ENCODE measurements at regions not wholly inside any gene's neighbourhood (a gene's known extent, or its start where the extent isn't known, plus 50 kb on each side); places are given as distances from the start of the nearest gene placed in this dataset.

DNA sequence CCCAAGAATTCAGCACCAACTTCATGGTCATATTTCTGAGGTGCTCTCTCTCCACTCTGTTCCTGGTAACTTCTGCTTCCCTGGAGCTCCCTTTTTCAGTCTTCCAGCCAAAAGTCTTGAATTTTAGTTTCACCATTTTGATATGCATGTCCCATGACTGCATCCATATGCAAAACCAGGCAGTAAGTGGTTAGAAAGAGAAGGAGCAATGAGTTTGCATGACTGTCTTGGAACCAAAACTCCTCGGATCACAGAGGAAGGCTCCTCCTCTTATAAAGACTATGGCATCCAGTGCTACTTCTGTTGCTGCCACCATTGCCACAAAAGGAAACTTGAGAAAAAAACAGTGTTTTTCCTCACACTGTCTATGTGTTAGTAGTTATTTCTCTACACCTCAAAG is 269.1 kb upstream of the GLI3 start:
- no peak overlapping the region for H3K4me3 ChIP-seq (ENCODE audit: low read length)
- H3K9me3 ChIP-seq (ENCODE audit: control insufficient read depth, low read length), result no peaks in the 10 kb centered on the region
- no peak overlapping the region for H3K9ac ChIP-seq (ENCODE audit: low read length)
- H3K36me3 ChIP-seq (ENCODE audit: control insufficient read depth, insufficient read depth, low read length, severe bottlenecking), result no peaks in the 10 kb centered on the region
- H3K27me3 ChIP-seq (replicated peaks; ENCODE audit: control insufficient read depth, insufficient read depth, low read length), result no peaks in the 10 kb centered on the region
- H3K4me1 ChIP-seq (ENCODE audit: control insufficient read depth, insufficient read depth, low read length), result peaks cover 6% of the 10 kb centered on the region
- DNase-seq (ENCODE audit: low read depth), result no peak

DNA sequence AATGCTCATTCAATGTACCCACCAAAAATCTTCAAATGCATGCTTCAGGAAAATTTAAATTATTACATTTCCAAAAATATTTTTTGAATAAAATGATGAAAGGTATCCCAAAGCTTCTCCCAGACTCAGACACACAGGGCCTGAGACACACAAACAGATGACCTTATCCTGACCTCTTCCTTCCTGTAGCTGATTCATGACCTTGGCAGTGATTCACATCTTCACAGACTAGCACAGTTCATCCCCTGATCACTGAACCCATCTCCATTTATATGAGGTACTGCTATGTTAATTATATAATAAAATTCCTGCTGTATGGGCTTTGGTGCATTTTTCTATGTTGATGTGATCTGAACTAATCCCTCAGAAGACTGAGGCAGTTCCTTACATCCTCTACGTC is 265.0 kb upstream of the GLI3 start:
- peak; percentile 24 for DNase-seq (ENCODE audit: low read depth)
- no peaks in the 10 kb centered on the region for H3K27me3 ChIP-seq (replicated peaks; ENCODE audit: control insufficient read depth, insufficient read depth, low read length)
- H3K9me3 ChIP-seq (ENCODE audit: control insufficient read depth, low read length), result no peaks in the 10 kb centered on the region
- H3K36me3 ChIP-seq (ENCODE audit: control insufficient read depth, insufficient read depth, low read length, severe bottlenecking), result no peaks in the 10 kb centered on the region
- no peak overlapping the region for H3K9ac ChIP-seq (ENCODE audit: low read length)
- H3K4me1 ChIP-seq (ENCODE audit: control insufficient read depth, insufficient read depth, low read length), result peaks cover 6% of the 10 kb centered on the region
- no peak overlapping the region for H3K4me3 ChIP-seq (ENCODE audit: low read length)

DNA sequence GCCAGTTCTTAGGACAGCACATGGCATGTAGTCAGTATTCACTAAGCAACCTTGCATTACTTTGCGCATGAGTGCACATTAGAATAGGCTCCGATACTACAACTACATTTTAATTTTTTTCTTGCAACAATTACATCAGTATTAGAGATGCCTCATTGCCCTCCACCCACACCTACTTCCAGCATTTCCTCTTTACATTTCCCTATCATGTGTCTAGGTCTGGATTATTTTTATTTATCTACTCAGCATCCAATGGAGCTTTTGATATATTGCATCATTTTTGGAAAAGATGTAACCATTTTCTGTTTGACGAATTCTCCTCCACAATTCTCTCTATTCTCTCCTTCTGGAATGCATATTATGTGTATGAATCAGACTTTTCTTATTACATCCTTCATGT is 258.2 kb upstream of the GLI3 start:
- Histone ChIP-seq H3K9me3 (ENCODE audit: control insufficient read depth, low read length) (no peaks in the 10 kb centered on the region), H3K4me3 (ENCODE audit: low read length) (no peak overlapping the region)
- DNase-seq (ENCODE audit: low read depth), result peak; percentile 42

DNA sequence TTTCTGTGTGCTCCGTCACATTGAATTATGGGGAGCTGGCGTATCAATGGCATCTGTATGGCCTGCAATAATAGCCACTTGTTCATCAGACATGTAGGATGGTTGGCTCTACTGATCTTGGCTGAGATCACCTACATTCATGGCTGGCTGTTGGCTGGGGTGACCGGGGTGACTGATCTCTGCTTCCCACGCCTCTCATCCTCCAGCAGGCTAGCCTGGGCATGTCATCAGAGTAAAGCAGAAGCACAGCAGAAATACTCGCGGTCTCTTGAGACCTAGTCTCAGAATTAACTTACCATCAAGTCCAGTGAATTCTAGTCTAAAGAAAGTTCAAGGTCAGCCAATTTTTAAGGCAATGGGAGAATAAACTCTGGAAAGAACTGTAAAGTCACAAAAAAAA is 257.7 kb upstream of the GLI3 start:
- no peak overlapping the region for H3K9ac ChIP-seq (ENCODE audit: low read length)
- H3K27me3 ChIP-seq (replicated peaks; ENCODE audit: control insufficient read depth, insufficient read depth, low read length), result no peaks in the 10 kb centered on the region
- no peaks in the 10 kb centered on the region for H3K9me3 ChIP-seq (ENCODE audit: control insufficient read depth, low read length)
- no peak overlapping the region for H3K4me3 ChIP-seq (ENCODE audit: low read length)
- peaks cover 27% of the 10 kb centered on the region for H3K4me1 ChIP-seq (ENCODE audit: control insufficient read depth, insufficient read depth, low read length)
- peak; percentile 5 for DNase-seq (ENCODE audit: low read depth)
- H3K36me3 ChIP-seq (ENCODE audit: control insufficient read depth, insufficient read depth, low read length, severe bottlenecking), result no peaks in the 10 kb centered on the region

More for the DNA sequence above, 258.2 kb upstream of the GLI3 start:
- no peak overlapping the region for H3K9ac ChIP-seq (ENCODE audit: low read length)
- no peaks in the 10 kb centered on the region for H3K36me3 ChIP-seq (ENCODE audit: control insufficient read depth, insufficient read depth, low read length, severe bottlenecking)
- no peaks in the 10 kb centered on the region for H3K27me3 ChIP-seq (replicated peaks; ENCODE audit: control insufficient read depth, insufficient read depth, low read length)
- peaks cover 27% of the 10 kb centered on the region for H3K4me1 ChIP-seq (ENCODE audit: control insufficient read depth, insufficient read depth, low read length)

DNA sequence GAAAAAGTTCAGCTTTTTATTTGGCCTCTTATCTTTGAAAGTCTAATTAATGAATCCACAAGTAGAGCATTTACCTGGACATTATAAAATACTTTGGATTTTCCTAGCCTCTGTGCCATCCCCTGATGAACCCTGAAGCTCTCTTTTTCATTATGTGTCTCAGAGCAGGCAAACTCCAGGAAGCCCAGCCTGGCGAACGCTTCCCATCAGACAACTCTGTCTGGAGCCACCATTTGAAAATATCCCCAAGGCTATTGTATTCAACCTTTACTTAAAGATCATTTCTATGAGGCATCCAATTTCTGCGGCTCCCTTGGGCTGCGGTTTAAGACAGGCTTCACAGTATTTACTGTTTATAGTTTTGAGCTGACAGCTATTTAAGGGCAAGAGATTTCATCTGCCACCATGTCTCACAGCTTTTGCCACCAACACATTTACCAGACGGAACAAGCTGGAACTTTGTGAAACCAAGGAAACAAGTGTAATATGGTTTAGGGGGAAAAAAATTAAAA is 257.2 kb upstream of the GLI3 start:
- peak; percentile 47 for DNase-seq (ENCODE audit: low read depth)
- no peaks in the 10 kb centered on the region for H3K27me3 ChIP-seq (replicated peaks; ENCODE audit: control insufficient read depth, insufficient read depth, low read length)
- H3K4me1 ChIP-seq (ENCODE audit: control insufficient read depth, insufficient read depth, low read length), result peaks cover 27% of the 10 kb centered on the region
- no peaks in the 10 kb centered on the region for H3K9me3 ChIP-seq (ENCODE audit: control insufficient read depth, low read length)
- no peaks in the 10 kb centered on the region for H3K36me3 ChIP-seq (ENCODE audit: control insufficient read depth, insufficient read depth, low read length, severe bottlenecking)
- H3K4me3 ChIP-seq (ENCODE audit: low read length), result peak overlapping the region; percentile 77
- H3K9ac ChIP-seq (ENCODE audit: low read length), result peak overlapping the region; percentile 76

DNA sequence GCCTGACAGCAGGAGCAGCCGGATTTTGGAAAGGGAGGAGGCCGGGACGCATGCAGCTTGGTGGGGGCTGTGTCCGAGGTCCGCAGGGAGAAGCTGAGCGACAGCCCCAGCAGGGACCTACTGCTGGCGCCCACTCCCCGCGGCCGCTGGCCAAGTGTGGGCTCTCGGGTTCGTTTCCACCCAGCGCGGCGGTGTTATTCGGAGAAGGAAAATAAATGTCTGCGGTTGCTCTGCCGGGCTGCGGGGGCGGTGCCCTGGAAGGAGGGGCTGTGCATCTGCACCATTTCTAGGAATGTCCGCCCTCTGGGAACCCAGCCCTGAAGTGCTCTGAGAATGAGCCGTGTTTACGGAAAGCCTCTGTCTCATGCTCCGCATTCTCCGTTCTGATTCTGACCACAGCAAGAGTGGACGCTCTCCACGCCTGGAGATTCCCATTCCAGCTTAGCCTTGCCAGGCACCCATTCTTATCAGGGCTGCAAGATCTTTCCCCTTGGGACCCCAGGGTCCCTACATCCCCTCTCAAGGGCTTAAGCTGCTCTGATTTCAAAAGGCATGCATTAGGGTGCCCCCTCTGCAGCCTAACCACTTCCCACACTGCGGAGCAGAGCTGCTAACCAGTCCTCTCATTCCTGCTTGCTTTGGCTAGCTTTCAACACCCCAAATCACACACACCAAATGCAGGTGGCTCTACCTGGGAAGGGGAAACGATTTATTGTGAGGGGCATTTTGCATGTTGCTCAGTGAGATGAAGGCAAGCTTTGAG is 256.6 kb upstream of the GLI3 start:
- peak overlapping the region; percentile 77 for H3K4me3 ChIP-seq (ENCODE audit: low read length)
- H3K9me3 ChIP-seq (ENCODE audit: control insufficient read depth, low read length), result no peaks in the 10 kb centered on the region
- H3K4me1 ChIP-seq (ENCODE audit: control insufficient read depth, insufficient read depth, low read length), result peaks cover 27% of the 10 kb centered on the region
- DNase-seq (ENCODE audit: low read depth), result peak; percentile 95
- H3K27me3 ChIP-seq (replicated peaks; ENCODE audit: control insufficient read depth, insufficient read depth, low read length), result no peaks in the 10 kb centered on the region
- H3K9ac ChIP-seq (ENCODE audit: low read length), result peak overlapping the region; percentile 76
- H3K36me3 ChIP-seq (ENCODE audit: control insufficient read depth, insufficient read depth, low read length, severe bottlenecking), result no peaks in the 10 kb centered on the region

DNA sequence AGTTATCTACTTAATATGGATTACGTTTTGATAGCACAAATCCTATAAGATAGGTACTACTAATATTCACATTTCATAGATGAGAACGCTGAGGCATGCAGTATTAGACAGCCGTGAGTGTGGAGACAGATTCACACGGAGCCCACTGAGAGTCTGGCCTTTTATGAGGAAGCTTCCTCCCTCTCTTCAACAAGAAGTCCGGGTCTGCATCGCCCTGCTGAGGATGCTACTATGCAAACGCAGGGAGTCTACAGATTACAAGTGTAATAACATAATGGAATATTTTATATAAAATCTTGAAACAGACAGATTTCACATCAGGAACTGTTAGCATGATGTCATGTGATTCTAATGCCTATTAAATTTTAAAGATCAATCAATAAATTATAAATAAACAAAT is 255.9 kb upstream of the GLI3 start:
- peak overlapping the region; percentile 76 for H3K9ac ChIP-seq (ENCODE audit: low read length)
- DNase-seq (ENCODE audit: low read depth), result no peak
- H3K27me3 ChIP-seq (replicated peaks; ENCODE audit: control insufficient read depth, insufficient read depth, low read length), result no peaks in the 10 kb centered on the region
- peaks cover 27% of the 10 kb centered on the region for H3K4me1 ChIP-seq (ENCODE audit: control insufficient read depth, insufficient read depth, low read length)
- H3K9me3 ChIP-seq (ENCODE audit: control insufficient read depth, low read length), result no peaks in the 10 kb centered on the region
- no peaks in the 10 kb centered on the region for H3K36me3 ChIP-seq (ENCODE audit: control insufficient read depth, insufficient read depth, low read length, severe bottlenecking)
- H3K4me3 ChIP-seq (ENCODE audit: low read length), result peak overlapping the region; percentile 77

DNA sequence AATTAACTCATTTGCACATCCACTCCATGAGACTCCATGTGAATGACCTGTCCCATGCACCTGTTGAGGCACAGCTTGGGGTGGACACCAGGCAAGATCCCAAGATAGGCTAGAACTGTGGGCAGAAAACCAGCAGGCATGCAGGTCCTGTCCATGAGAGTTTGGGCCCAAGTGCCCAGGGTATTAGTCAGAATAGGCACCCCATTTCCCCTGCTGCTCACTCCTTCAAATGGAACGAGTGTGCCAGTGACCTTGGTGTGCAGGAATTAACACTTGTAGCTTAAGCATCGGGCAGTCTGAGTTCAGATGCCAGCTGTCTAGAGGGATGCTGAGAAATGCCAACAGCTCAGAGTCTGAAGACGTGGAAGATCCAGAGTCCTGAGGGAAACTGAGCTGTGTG is 254.1 kb upstream of the GLI3 start:
- Histone ChIP-seq H3K36me3 (ENCODE audit: control insufficient read depth, insufficient read depth, low read length, severe bottlenecking) (no peaks in the 10 kb centered on the region), H3K4me3 (ENCODE audit: low read length) (no peak overlapping the region)
- no peak for DNase-seq (ENCODE audit: low read depth)

DNA sequence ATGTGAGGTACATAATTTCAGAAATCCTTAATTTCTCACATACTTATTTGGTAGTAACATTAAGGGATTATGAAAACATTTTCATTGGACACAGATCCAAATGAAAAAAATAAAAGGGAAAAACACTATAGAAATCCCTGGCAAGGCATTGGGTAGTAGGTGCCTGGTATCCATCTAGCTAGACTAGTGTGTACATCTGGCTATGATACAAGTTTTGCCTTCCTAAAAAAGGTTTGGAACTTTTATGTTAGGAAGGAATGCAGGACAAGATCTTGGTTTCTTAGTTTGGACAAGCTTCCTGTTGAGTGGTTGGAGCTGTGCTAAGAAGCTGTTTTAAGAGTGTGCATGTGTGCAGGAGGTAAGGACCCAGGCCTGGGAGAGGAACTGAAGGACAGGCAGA is 252.3 kb upstream of the GLI3 start:
- H3K4me3 ChIP-seq (ENCODE audit: low read length), result no peak overlapping the region
- no peak overlapping the region for H3K9ac ChIP-seq (ENCODE audit: low read length)
- H3K9me3 ChIP-seq (ENCODE audit: control insufficient read depth, low read length), result no peaks in the 10 kb centered on the region
- DNase-seq (ENCODE audit: low read depth), result no peak
- no peaks in the 10 kb centered on the region for H3K36me3 ChIP-seq (ENCODE audit: control insufficient read depth, insufficient read depth, low read length, severe bottlenecking)
- peaks cover 13% of the 10 kb centered on the region for H3K4me1 ChIP-seq (ENCODE audit: control insufficient read depth, insufficient read depth, low read length)
- H3K27me3 ChIP-seq (replicated peaks; ENCODE audit: control insufficient read depth, insufficient read depth, low read length), result no peaks in the 10 kb centered on the region

More for the DNA sequence above, 254.1 kb upstream of the GLI3 start:
- Histone ChIP-seq H3K9ac (ENCODE audit: low read length) (no peak overlapping the region), H3K4me1 (ENCODE audit: control insufficient read depth, insufficient read depth, low read length) (peaks cover 27% of the 10 kb centered on the region), H3K27me3 (replicated peaks; ENCODE audit: control insufficient read depth, insufficient read depth, low read length) (no peaks in the 10 kb centered on the region), H3K9me3 (ENCODE audit: control insufficient read depth, low read length) (no peaks in the 10 kb centered on the region)

DNA sequence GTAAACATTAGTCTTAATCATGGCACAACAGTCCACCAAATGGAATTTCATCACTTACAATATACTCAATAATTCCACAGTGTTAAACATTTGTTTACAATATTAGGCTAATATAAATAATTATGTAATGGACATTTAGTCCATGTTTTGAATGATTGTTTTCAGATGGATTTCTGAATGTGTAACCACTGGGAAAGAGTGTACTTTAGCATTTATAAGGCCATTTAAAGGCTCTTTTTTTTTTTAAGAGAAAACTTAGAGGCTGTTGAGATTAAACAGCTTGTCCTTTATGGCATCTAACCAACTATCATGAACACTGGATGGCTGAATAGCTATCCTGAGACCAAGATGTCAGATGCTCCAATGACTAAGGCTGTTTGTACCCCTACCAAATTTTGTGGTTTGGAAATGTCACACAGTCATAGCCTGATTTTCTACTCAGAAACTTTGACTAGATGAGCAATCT is 248.3 kb upstream of the GLI3 start:
- Histone ChIP-seq H3K9me3 (ENCODE audit: control insufficient read depth, low read length) (no peaks in the 10 kb centered on the region), H3K9ac (ENCODE audit: low read length) (no peak overlapping the region), H3K4me1 (ENCODE audit: control insufficient read depth, insufficient read depth, low read length) (peaks cover 4% of the 10 kb centered on the region), H3K27me3 (replicated peaks; ENCODE audit: control insufficient read depth, insufficient read depth, low read length) (peaks cover 3% of the 10 kb centered on the region), H3K36me3 (ENCODE audit: control insufficient read depth, insufficient read depth, low read length, severe bottlenecking) (no peaks in the 10 kb centered on the region), H3K4me3 (ENCODE audit: low read length) (no peak overlapping the region)
- DNase-seq (ENCODE audit: low read depth), result no peak

DNA sequence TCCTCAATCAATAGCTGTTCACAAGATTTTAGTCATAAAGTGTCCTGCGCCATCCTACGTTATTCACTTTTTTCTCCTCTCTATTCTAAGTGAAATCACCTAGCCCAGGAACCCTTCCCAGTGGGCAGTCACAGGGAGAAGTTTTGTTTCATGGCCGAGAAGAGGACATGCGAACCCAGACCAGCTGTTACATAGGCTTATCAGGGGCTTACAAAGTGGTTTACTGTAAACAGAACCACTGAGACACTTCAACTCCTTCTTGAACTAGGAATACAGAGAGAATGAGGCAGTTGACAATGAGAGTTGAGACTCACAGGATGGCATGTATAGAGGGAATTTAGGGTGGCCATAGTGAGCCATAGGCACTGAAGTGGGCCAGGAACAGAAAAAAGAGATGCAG is 246.9 kb upstream of the GLI3 start:
- peaks cover 16% of the 10 kb centered on the region for H3K4me1 ChIP-seq (ENCODE audit: control insufficient read depth, insufficient read depth, low read length)
- H3K4me3 ChIP-seq (ENCODE audit: low read length), result no peak overlapping the region
- no peaks in the 10 kb centered on the region for H3K36me3 ChIP-seq (ENCODE audit: control insufficient read depth, insufficient read depth, low read length, severe bottlenecking)
- no peak overlapping the region for H3K9ac ChIP-seq (ENCODE audit: low read length)
- peaks cover 3% of the 10 kb centered on the region for H3K27me3 ChIP-seq (replicated peaks; ENCODE audit: control insufficient read depth, insufficient read depth, low read length)
- DNase-seq (ENCODE audit: low read depth), result no peak
- H3K9me3 ChIP-seq (ENCODE audit: control insufficient read depth, low read length), result no peaks in the 10 kb centered on the region

Data from adipocyte (in vitro differentiated cells).